AG09319 (cell line): ENCODE measurements at regions not wholly inside any gene's neighbourhood (a gene's known extent, or its start where the extent isn't known, plus 50 kb on each side); places are given as distances from the start of the nearest gene placed in this dataset.

Experiments used
- DNase-seq: peaks from one replicate; pipeline ENCODE4 v3.0.0-alpha.2; 2010; ENCODE audit warnings: low read depth; ENCODE audit errors: extremely low read depth
- TF ChIP-seq, protein P1 (sequence below): IDR thresholded peaks from 2 replicates; pipeline ENCODE4 v1.5.1; 2011; ENCODE audit warnings: low read depth, mild to moderate bottlenecking, inconsistent platforms, low read length, moderate library complexity

- TF ChIP-seq, protein P1, sequence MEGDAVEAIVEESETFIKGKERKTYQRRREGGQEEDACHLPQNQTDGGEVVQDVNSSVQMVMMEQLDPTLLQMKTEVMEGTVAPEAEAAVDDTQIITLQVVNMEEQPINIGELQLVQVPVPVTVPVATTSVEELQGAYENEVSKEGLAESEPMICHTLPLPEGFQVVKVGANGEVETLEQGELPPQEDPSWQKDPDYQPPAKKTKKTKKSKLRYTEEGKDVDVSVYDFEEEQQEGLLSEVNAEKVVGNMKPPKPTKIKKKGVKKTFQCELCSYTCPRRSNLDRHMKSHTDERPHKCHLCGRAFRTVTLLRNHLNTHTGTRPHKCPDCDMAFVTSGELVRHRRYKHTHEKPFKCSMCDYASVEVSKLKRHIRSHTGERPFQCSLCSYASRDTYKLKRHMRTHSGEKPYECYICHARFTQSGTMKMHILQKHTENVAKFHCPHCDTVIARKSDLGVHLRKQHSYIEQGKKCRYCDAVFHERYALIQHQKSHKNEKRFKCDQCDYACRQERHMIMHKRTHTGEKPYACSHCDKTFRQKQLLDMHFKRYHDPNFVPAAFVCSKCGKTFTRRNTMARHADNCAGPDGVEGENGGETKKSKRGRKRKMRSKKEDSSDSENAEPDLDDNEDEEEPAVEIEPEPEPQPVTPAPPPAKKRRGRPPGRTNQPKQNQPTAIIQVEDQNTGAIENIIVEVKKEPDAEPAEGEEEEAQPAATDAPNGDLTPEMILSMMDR, result no peak
- DNase-seq, result no peak
Observed at GRCh38 chr15:70215951-70216350, 118.2 kb upstream of the TLE3 start.

GRCh38 chr15:70214941-70215635, 117.4 kb upstream of the TLE3 start:
- DNase-seq, result no peak
- TF ChIP-seq, protein P1, result no peak

- DNase-seq, result no peak
- TF ChIP-seq, protein P1, result no peak
Observed at GRCh38 chr15:70214276-70214675, 116.6 kb upstream of the TLE3 start.

- no peak for DNase-seq
- TF ChIP-seq, protein P1, result no peak
Observed at GRCh38 chr15:70213794-70214193, 116.1 kb upstream of the TLE3 start.

GRCh38 chr15:70212963-70213315, 115.2 kb upstream of the TLE3 start:
- DNase-seq, result no peak
- TF ChIP-seq, protein P1, result no peak

DNA sequence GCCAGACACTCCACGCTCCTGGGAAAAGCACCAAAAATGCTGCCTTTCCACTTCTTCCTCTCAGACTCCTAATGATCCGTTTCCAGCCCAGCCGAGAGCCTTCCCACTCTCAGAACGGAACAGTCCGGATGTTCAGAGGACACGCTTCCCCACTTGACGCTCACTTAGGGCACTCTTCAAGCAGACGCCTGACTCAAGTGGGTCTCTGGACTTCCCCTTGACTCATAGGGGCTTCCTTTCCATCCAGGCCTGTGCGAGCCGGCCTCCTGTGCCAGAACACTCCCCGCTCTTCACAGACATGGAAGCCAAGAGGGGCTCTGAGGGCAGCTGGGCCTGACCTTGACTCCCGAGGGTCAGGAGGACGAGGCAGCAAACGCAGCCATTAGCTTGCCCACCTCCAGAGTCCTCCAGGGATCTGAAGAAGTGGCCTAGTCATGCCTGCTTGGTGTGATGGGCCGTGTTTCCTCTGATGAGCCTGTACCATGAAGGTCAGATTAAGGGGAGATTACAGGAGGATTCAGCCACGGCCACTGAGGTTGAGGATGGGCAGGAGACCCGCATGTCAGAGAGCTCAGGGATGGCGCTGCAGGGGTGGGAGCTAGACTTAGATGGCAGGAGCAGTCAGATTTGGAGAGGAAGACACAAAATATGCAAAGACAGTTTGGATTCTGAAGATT, 114.7 kb upstream of the TLE3 start:
- TF ChIP-seq, protein P1, result no peak
- DNase-seq, result no peak

DNA sequence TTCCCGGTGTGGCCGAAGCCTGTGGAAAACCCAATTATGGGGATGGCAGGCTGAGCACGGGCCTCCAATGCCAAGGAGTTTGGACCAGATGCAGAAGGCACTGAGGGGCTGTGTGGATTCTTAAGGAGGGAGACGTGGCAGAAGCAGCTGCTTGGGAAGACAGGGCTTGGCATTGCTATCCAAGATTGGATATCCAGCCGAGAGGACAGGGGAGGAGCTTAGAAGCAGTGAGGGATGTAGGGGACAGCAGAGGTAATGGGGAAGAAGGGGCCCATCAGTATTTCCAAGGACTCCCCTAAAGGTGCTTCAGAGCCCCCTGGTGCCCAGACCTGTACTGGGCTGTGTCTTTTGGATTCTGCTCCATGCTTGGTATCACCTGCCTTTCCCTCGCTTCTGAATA, 112.8 kb upstream of the TLE3 start:
- no peak for DNase-seq
- TF ChIP-seq, protein P1, result no peak; the same call in 1 of the 2 replicates
